Endothelial cell (in vitro differentiated cells): ENCODE measurements at regions not wholly inside any gene's neighbourhood (a gene's known extent, or its start where the extent isn't known, plus 50 kb on each side); places are given as distances from the start of the nearest gene placed in this dataset.

Experiments used
- DNase-seq: peaks from one replicate; pipeline ENCODE4 v3.0.0; 2021; ENCODE audit warnings: low spot score
- H3K27ac Mint-ChIP-seq: one replicate; pipeline ENCODE4 v1.8.0; 2021; ENCODE audit warnings: mixed read lengths, inconsistent platforms; ENCODE audit not compliant: unreplicated experiment
- H3K27me3 Mint-ChIP-seq: one replicate; pipeline ENCODE4 v1.8.0; 2021; ENCODE audit warnings: mild to moderate bottlenecking, moderate library complexity, mixed read lengths, inconsistent platforms; ENCODE audit not compliant: unreplicated experiment
- H3K36me3 Mint-ChIP-seq: one replicate; pipeline ENCODE4 v1.8.0; 2021; ENCODE audit warnings: mild to moderate bottlenecking, low read depth, mixed read lengths, inconsistent platforms; ENCODE audit not compliant: unreplicated experiment
- H3K4me1 Mint-ChIP-seq: one replicate; pipeline ENCODE4 v1.8.0; 2021; ENCODE audit warnings: mild to moderate bottlenecking, mixed read lengths, inconsistent platforms; ENCODE audit not compliant: unreplicated experiment
- H3K4me3 Mint-ChIP-seq: one replicate; pipeline ENCODE4 v1.8.0; 2021; ENCODE audit warnings: mild to moderate bottlenecking, mixed read lengths, inconsistent platforms; ENCODE audit not compliant: unreplicated experiment
- H3K9me3 Mint-ChIP-seq: one replicate; pipeline ENCODE4 v1.8.0; 2021; ENCODE audit warnings: mixed read lengths, inconsistent platforms; ENCODE audit not compliant: unreplicated experiment
- CTCF ChIP-seq: fragments of 200-600 bp; sonication (generic); IDR thresholded peaks from one replicate; pipeline ENCODE4 v1.5.0; 2021; ENCODE audit warnings: antibody characterized with exemption; ENCODE audit not compliant: unreplicated experiment

GRCh38 chr3:182104881-182105280 is 393.2 kb downstream of the SOX2 start:
- DNase-seq, result no peak
- Mint-ChIP-seq H3K4me1 (no peaks in the 10 kb centered on the region), H3K36me3 (no peaks in the 10 kb centered on the region), H3K9me3 (peaks cover 5% of the 10 kb centered on the region), H3K27me3 (no peaks in the 10 kb centered on the region), H3K4me3 (no peak overlapping the region), H3K27ac (no peak overlapping the region)
- TF ChIP-seq CTCF, result no peak

- Mint-ChIP-seq H3K36me3 (no peaks in the 10 kb centered on the region), H3K27ac (no peak overlapping the region), H3K27me3 (no peaks in the 10 kb centered on the region), H3K9me3 (peaks cover 2% of the 10 kb centered on the region), H3K4me1 (no peaks in the 10 kb centered on the region), H3K4me3 (no peak overlapping the region)
- no peak for DNase-seq
- no peak for TF ChIP-seq CTCF
Measured at GRCh38 chr3:182105875-182106274, 394.1 kb downstream of the SOX2 start.

GRCh38 chr3:182108371-182108770 is 396.6 kb downstream of the SOX2 start:
- Mint-ChIP-seq H3K4me1 (no peaks in the 10 kb centered on the region), H3K36me3 (no peaks in the 10 kb centered on the region), H3K27ac (no peak overlapping the region), H3K4me3 (no peak overlapping the region), H3K9me3 (no peaks in the 10 kb centered on the region), H3K27me3 (no peaks in the 10 kb centered on the region)
- TF ChIP-seq CTCF, result no peak
- no peak for DNase-seq

GRCh38 chr3:182111967-182112366 is 400.2 kb downstream of the SOX2 start:
- H3K4me3 Mint-ChIP-seq, result no peak overlapping the region
- no peak for DNase-seq
- no peaks in the 10 kb centered on the region for H3K9me3 Mint-ChIP-seq
- no peak for TF ChIP-seq CTCF
- H3K27ac Mint-ChIP-seq, result no peak overlapping the region
- no peaks in the 10 kb centered on the region for H3K36me3 Mint-ChIP-seq
- H3K27me3 Mint-ChIP-seq, result no peaks in the 10 kb centered on the region
- H3K4me1 Mint-ChIP-seq, result no peaks in the 10 kb centered on the region

- Mint-ChIP-seq H3K27ac (no peak overlapping the region), H3K4me1 (no peaks in the 10 kb centered on the region), H3K9me3 (no peaks in the 10 kb centered on the region), H3K4me3 (no peak overlapping the region), H3K36me3 (no peaks in the 10 kb centered on the region), H3K27me3 (no peaks in the 10 kb centered on the region)
- TF ChIP-seq CTCF, result no peak
- DNase-seq, result no peak
Measured at GRCh38 chr3:182115328-182116015, 403.7 kb downstream of the SOX2 start.
